HCT116 (cell line): ENCODE measurements at regions not wholly inside any gene's neighbourhood (a gene's known extent, or its start where the extent isn't known, plus 50 kb on each side); places are given as distances from the start of the nearest gene placed in this dataset.

Source experiments
- ATAC-seq: fragments of 200-7000 bp; cut with Tn5 transposase; 2 replicates; pipeline ENCODE4 v1.9.1; 2020; ENCODE audit warnings: mild to moderate bottlenecking, moderate library complexity
- BruUV-seq: library from RNA; stranded (reverse); fragments of 400-500 nt; replicated peaks from 2 replicates; lab custom pipeline; 2021; lab: Mats Ljungman, UMichigan
- CTCF ChIA-PET: fragments of 300-600 bp; sonication (Branson Sonifier 250); formaldehyde crosslinking; loops from one replicate; lab custom pipeline; 2021; ENCODE audit warnings: antibody characterized with exemption; lab: Charles Lee
- POLR2A ChIA-PET: fragments of 300-600, 350-600 bp; sonication (Branson Sonifier 250); formaldehyde crosslinking; loops from one replicate; lab custom pipeline; 2021; ENCODE audit warnings: antibody characterized with exemption; lab: Charles Lee
- RAD21 ChIA-PET, 2 experiments: fragments of 300-600 bp; sonication (Branson Sonifier 250); formaldehyde crosslinking; loops; one replicate each; lab custom pipeline; 2023; ENCODE audit warnings: low total read pairs in 2 of 2; ENCODE audit not compliant: uncharacterized antibody in 2 of 2, unreplicated experiment in 2 of 2, low non-redundant PET in 1 of 2; lab: Charles Lee
- DNase-seq: peaks from one replicate; pipeline ENCODE4 v3.0.0-alpha.2; 2010; ENCODE audit warnings: low read depth, low spot score
- H2AFZ ChIP-seq: fragments of 200-600 bp; shearing (Covaris generic), sonication (generic); 2 replicates; pipeline ENCODE4 v1.6.1; 2017; ENCODE audit warnings: low read depth, mixed run types, mixed read lengths, antibody characterized with exemption, low read length; ENCODE audit not compliant: poor library complexity, severe bottlenecking
- H3K27ac ChIP-seq: 2 replicates; pipeline ENCODE4 v1.5.1; 2012; ENCODE audit warnings: low read depth, low read length
- H3K27me3 ChIP-seq: fragments of 200-600 bp; sonication (generic); 2 replicates; pipeline ENCODE4 v1.6.1; 2016; ENCODE audit warnings: mixed run types, low read length, mixed read lengths; ENCODE audit not compliant: insufficient read depth
- H3K36me3 ChIP-seq, 2 experiments: fragments of 200-500 bp in 1 of 2; fragments of 200-600 bp in 1 of 2; sonication (Bioruptor generic) in 1 of 2; sonication (generic) in 1 of 2; 2 replicates each; pipeline versions ENCODE4 v1.5.1 to v1.6.1; 2014 to 2016; ENCODE audit warnings: low read length in 2 of 2, inconsistent platforms in 1 of 2, mixed read lengths in 1 of 2, mixed run types in 1 of 2; ENCODE audit not compliant: insufficient read depth in 2 of 2, control insufficient read depth in 1 of 2
- H3K4me1 ChIP-seq, 2 experiments: fragments of 200-600 bp in 1 of 2; sonication (generic) in 1 of 2; 2 replicates each; pipeline versions ENCODE4 v1.5.1 to v1.6.1; 2012 to 2017; ENCODE audit warnings: low read length in 2 of 2, inconsistent platforms in 1 of 2, mild to moderate bottlenecking in 1 of 2, mixed read lengths in 1 of 2, mixed run types in 1 of 2, moderate library complexity in 1 of 2; ENCODE audit not compliant: insufficient read depth in 2 of 2, control insufficient read depth in 1 of 2
- H3K4me2 ChIP-seq: fragments of 200-600 bp; sonication (generic); 2 replicates; pipeline ENCODE4 v1.6.1; 2017; ENCODE audit warnings: mixed run types, low read length, mixed read lengths
- H3K4me3 ChIP-seq, 2 experiments: fragments of 200-600 bp in 1 of 2; sonication (generic) in 1 of 2; replicated peaks in 1 of 2; 2 replicates each; pipeline ENCODE4 v1.5.1; 2011 to 2016; ENCODE audit warnings: low read length in 2 of 2, control low read depth in 1 of 2, low read depth in 1 of 2, mild to moderate bottlenecking in 1 of 2, mixed read lengths in 1 of 2, mixed run types in 1 of 2
- H3K79me2 ChIP-seq: fragments of 200-600 bp; sonication (generic); 2 replicates; pipeline ENCODE4 v1.6.1; 2017; ENCODE audit warnings: mild to moderate bottlenecking, mixed run types, low read length, moderate library complexity, mixed read lengths; ENCODE audit not compliant: insufficient read depth
- H3K9ac ChIP-seq: fragments of 200-600 bp; sonication (generic); 2 replicates; pipeline ENCODE4 v1.6.1; 2016; ENCODE audit warnings: low read length, mixed read lengths
- H3K9me2 ChIP-seq: fragments of 200-600 bp; sonication (generic), shearing (Covaris generic); 2 replicates; pipeline ENCODE4 v1.6.1; 2017; ENCODE audit warnings: mixed run types, mild to moderate bottlenecking, moderate library complexity; ENCODE audit not compliant: insufficient read depth
- H3K9me3 ChIP-seq, 2 experiments: fragments of 200-500 bp in 1 of 2; fragments of 200-600 bp in 1 of 2; sonication (Bioruptor generic) in 1 of 2; sonication (generic) in 1 of 2; 2 replicates each; pipeline ENCODE4 v1.6.1; 2014 to 2017; ENCODE audit warnings: low read length in 2 of 2, mixed read lengths in 2 of 2, inconsistent platforms in 1 of 2, low read depth in 1 of 2, mild to moderate bottlenecking in 1 of 2, mixed run types in 1 of 2, moderate library complexity in 1 of 2; ENCODE audit not compliant: control insufficient read depth in 1 of 2, insufficient read depth in 1 of 2
- H4K20me1 ChIP-seq: fragments of 200-600 bp; sonication (generic), shearing (Covaris generic); 2 replicates; pipeline ENCODE4 v1.6.1; 2017; ENCODE audit warnings: mixed run types, mild to moderate bottlenecking, moderate library complexity; ENCODE audit not compliant: insufficient read depth
- CBX3 ChIP-seq: IDR thresholded peaks from 2 replicates; pipeline ENCODE4 v1.6.1; 2012; ENCODE audit warnings: low read depth
- CEBPB ChIP-seq: IDR thresholded peaks from 2 replicates; pipeline ENCODE4 v1.6.1; 2012; ENCODE audit warnings: low read depth
- EGR1 ChIP-seq: IDR thresholded peaks from 2 replicates; pipeline ENCODE4 v1.6.1; 2012; ENCODE audit warnings: low read depth
- ELF1 ChIP-seq: IDR thresholded peaks from 2 replicates; pipeline ENCODE4 v1.6.1; 2012; ENCODE audit warnings: low read depth, borderline replicate concordance
- EZH2 ChIP-seq: fragments of 200-600 bp; sonication (generic); IDR thresholded peaks from 2 replicates; pipeline ENCODE4 v1.6.1; 2017; ENCODE audit warnings: antibody characterized with exemption, mixed run types
- EZH2phosphoT487 ChIP-seq: fragments of 200-600 bp; IDR thresholded peaks from 2 replicates; pipeline ENCODE4 v1.6.1; 2018; ENCODE audit warnings: antibody characterized with exemption, borderline replicate concordance
- FOSL1 ChIP-seq: IDR thresholded peaks from 2 replicates; pipeline ENCODE4 v1.6.1; 2012; ENCODE audit warnings: low read depth
- JUND ChIP-seq: IDR thresholded peaks from 2 replicates; pipeline ENCODE4 v1.6.1; 2012
- POLR2A ChIP-seq: IDR thresholded peaks from 2 replicates; pipeline ENCODE4 v1.7.0; 2011; ENCODE audit warnings: borderline replicate concordance; ENCODE audit not compliant: insufficient read depth, insufficient read length; ENCODE audit errors: extremely low read depth
- POLR2AphosphoS5 ChIP-seq: IDR thresholded peaks from 2 replicates; pipeline ENCODE4 v1.6.1; 2011; ENCODE audit warnings: mild to moderate bottlenecking, low read depth, low read length, moderate library complexity
- RAD21 ChIP-seq: IDR thresholded peaks from 2 replicates; pipeline ENCODE4 v1.6.1; 2012; ENCODE audit warnings: low read depth, mild to moderate bottlenecking
- SIN3A ChIP-seq: IDR thresholded peaks from 2 replicates; pipeline ENCODE4 v1.6.1; 2012; ENCODE audit warnings: low read depth
- SP1 ChIP-seq: IDR thresholded peaks from 2 replicates; pipeline ENCODE4 v1.6.1; 2012; ENCODE audit warnings: low read depth
- SRF ChIP-seq: IDR thresholded peaks from 2 replicates; pipeline ENCODE4 v1.6.1; 2012; ENCODE audit warnings: low read depth
- TCF7L2 ChIP-seq: IDR thresholded peaks from 2 replicates; pipeline ENCODE4 v1.7.0; 2011; ENCODE audit warnings: borderline replicate concordance, inconsistent platforms; ENCODE audit not compliant: insufficient read depth, insufficient read length; ENCODE audit errors: extremely low read depth
- YY1 ChIP-seq: IDR thresholded peaks from 2 replicates; pipeline ENCODE4 v1.6.1; 2011; ENCODE audit warnings: low read length, low read depth, moderate library complexity, mild to moderate bottlenecking; ENCODE audit not compliant: insufficient replicate concordance; ENCODE audit errors: extremely low read depth
- ZFX ChIP-seq: fragments of 450-650 bp; IDR thresholded peaks from 2 replicates; pipeline ENCODE4 v1.6.1; 2017
- intact Hi-C: fragments of 100-400 bp; cut with micrococcal nuclease; formaldehyde crosslinking; loops from 2 replicates; pipeline ENCODE4 v1.10.0; 2022
- TF ChIP-seq, protein P1 (sequence below), 3 experiments: fragments of 200-600 bp in 1 of 3; sonication (generic) in 1 of 3; IDR thresholded peaks in 2 of 3; conservative IDR thresholded peaks in 1 of 3; 2 replicates each; pipeline ENCODE4 v1.5.1; 2012 to 2017; ENCODE audit warnings: low read depth in 2 of 3, low read length in 2 of 3, antibody characterized with exemption in 1 of 3, borderline replicate concordance in 1 of 3, control low read depth in 1 of 3, mild to moderate bottlenecking in 1 of 3, mixed read lengths in 1 of 3, mixed run types in 1 of 3, moderate library complexity in 1 of 3; ENCODE audit not compliant: insufficient read depth in 1 of 3
- TF ChIP-seq, protein P2 (sequence below): IDR thresholded peaks from 2 replicates; pipeline ENCODE4 v1.6.1; 2011; ENCODE audit warnings: mild to moderate bottlenecking, low read length, moderate library complexity; ENCODE audit not compliant: insufficient replicate concordance; ENCODE audit errors: extremely low read depth
- TF ChIP-seq, protein P3 (sequence below): IDR thresholded peaks from 2 replicates; pipeline ENCODE4 v1.6.1; 2012

DNA sequence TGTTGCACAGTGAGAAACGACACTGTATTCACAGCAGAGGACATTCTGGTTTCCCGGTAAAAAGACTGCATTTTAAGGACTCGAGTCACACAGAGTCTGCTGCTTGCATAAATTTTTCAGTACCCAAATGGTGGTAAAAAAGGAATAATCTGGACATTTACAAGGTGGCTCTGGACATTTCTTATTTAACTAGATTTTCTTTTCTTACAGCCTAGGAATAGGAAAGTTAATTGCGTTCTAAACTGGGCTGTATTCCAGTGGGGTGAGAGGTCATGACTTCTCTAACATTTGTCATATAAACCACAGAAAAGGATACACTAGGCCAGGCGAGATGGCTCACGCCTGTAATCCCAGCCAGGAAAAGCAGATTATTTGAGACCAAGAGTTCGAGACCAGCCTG is 237.5 kb upstream of the KLF6 start:
- H3K9ac ChIP-seq: no peak overlapping the region
- CTCF ChIA-PET: no interaction called here
- H4K20me1 ChIP-seq: no peaks in the 10 kb centered on the region
- DNase-seq (no peak), ATAC-seq (no peak)
- H3K36me3 ChIP-seq: no peaks in the 10 kb centered on the region
- H3K27ac ChIP-seq: no peak overlapping the region
- H3K4me3 ChIP-seq: no peak overlapping the region
- POLR2A ChIA-PET: interaction anchor here (1.0 kb wide), 1 partner anchor 237 kb away, joined by 4 read pairs; the partner anchor contains the start of gene KLF6
- no peak overlapping the region for H3K4me2 ChIP-seq
- intact Hi-C loops: no loop called here
- H3K9me2 ChIP-seq: no peaks in the 10 kb centered on the region
- H3K9me3 ChIP-seq: no peaks in the 10 kb centered on the region
- H3K79me2 ChIP-seq: no peaks in the 10 kb centered on the region
- H3K4me1 ChIP-seq: peaks cover 0 to 5% of the 10 kb centered on the region in 2 experiments; a peak in 2 of 4 replicates
- no peak overlapping the region for H2AFZ ChIP-seq
- RAD21 ChIA-PET: no interaction called here
- no TSS peak for BruUV-seq
- no peaks in the 10 kb centered on the region for H3K27me3 ChIP-seq
- TF ChIP-seq EZH2phosphoT487: no peak
- no peak for TF ChIP-seq POLR2AphosphoS5
- TF ChIP-seq TCF7L2: no peak
- TF ChIP-seq ZFX: no peak
- TF ChIP-seq, protein P1, sequence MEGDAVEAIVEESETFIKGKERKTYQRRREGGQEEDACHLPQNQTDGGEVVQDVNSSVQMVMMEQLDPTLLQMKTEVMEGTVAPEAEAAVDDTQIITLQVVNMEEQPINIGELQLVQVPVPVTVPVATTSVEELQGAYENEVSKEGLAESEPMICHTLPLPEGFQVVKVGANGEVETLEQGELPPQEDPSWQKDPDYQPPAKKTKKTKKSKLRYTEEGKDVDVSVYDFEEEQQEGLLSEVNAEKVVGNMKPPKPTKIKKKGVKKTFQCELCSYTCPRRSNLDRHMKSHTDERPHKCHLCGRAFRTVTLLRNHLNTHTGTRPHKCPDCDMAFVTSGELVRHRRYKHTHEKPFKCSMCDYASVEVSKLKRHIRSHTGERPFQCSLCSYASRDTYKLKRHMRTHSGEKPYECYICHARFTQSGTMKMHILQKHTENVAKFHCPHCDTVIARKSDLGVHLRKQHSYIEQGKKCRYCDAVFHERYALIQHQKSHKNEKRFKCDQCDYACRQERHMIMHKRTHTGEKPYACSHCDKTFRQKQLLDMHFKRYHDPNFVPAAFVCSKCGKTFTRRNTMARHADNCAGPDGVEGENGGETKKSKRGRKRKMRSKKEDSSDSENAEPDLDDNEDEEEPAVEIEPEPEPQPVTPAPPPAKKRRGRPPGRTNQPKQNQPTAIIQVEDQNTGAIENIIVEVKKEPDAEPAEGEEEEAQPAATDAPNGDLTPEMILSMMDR (IDR thresholded peaks at IDR 0.05 in 2 of 3, conservative IDR thresholded peaks at IDR 0.05 in 1 of 3; ENCODE audit: borderline replicate concordance in 1 of 3, insufficient read depth in 1 of 3, low read depth in 2 of 3, low read length in 2 of 3): no peak
- TF ChIP-seq POLR2A: no peak
- no peak for TF ChIP-seq RAD21
- TF ChIP-seq CBX3: no peak
- TF ChIP-seq CEBPB: no peak
- TF ChIP-seq, protein P2, sequence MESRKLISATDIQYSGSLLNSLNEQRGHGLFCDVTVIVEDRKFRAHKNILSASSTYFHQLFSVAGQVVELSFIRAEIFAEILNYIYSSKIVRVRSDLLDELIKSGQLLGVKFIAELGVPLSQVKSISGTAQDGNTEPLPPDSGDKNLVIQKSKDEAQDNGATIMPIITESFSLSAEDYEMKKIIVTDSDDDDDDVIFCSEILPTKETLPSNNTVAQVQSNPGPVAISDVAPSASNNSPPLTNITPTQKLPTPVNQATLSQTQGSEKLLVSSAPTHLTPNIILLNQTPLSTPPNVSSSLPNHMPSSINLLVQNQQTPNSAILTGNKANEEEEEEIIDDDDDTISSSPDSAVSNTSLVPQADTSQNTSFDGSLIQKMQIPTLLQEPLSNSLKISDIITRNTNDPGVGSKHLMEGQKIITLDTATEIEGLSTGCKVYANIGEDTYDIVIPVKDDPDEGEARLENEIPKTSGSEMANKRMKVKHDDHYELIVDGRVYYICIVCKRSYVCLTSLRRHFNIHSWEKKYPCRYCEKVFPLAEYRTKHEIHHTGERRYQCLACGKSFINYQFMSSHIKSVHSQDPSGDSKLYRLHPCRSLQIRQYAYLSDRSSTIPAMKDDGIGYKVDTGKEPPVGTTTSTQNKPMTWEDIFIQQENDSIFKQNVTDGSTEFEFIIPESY: no peak
- TF ChIP-seq EZH2: no peak
- no peak for TF ChIP-seq YY1
- TF ChIP-seq SRF: no peak
- no peak for TF ChIP-seq EGR1
- TF ChIP-seq JUND: no peak
- TF ChIP-seq SIN3A: no peak
- no peak for TF ChIP-seq ELF1
- TF ChIP-seq, protein P3, sequence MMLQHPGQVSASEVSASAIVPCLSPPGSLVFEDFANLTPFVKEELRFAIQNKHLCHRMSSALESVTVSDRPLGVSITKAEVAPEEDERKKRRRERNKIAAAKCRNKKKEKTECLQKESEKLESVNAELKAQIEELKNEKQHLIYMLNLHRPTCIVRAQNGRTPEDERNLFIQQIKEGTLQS: no peak
- TF ChIP-seq SP1: no peak
- TF ChIP-seq FOSL1: no peak
